ELF-1 (cell line): ENCODE measurements at regions not wholly inside any gene's neighbourhood (a gene's known extent, or its start where the extent isn't known, plus 50 kb on each side); places are given as distances from the start of the nearest gene placed in this dataset.
A peak's percentile ranks its signal among the peaks of the same experiment; 100 is the strongest.

Experiments used
- DNase-seq: peaks from one replicate; pipeline ENCODE4 v3.0.0-alpha.2; 2016; ENCODE audit warnings: low read depth, low spot score

DNA sequence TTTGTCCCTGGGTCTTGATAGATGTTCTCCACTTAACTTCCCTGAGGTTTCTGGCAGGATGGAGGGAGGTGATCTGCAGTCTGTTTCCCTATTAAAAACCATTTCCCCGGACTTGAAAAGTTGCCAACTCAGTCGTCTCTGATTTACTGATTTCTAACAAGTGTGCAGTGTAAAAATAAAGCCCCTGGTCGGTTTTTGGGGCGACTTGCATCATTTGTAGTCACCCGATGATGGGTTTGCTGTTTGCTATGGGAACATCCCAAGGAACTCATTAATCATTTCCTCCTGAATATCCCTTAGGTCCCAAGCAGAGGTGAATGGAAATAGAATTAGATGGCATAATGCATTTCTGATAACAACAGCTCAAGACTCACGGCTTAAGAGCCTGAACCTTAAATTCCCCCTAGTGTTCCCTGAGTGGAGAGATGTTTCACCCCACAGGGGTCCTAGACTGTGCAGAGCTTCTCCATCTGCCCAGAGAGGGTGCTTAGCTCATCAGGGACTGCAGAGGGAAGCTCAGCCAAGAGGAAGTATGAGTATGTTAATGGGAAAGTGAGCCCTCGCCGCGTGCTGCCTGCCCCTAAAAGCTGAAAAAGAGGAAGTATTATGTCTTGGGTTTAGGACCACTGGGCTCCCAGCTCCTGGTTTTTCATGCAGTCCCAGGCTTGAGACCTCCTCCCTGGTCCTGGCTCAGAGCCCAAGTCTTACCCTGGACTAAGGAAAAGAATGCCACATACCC lies 115.1 kb upstream of the DAP start:
- DNase-seq, result no peak

DNA sequence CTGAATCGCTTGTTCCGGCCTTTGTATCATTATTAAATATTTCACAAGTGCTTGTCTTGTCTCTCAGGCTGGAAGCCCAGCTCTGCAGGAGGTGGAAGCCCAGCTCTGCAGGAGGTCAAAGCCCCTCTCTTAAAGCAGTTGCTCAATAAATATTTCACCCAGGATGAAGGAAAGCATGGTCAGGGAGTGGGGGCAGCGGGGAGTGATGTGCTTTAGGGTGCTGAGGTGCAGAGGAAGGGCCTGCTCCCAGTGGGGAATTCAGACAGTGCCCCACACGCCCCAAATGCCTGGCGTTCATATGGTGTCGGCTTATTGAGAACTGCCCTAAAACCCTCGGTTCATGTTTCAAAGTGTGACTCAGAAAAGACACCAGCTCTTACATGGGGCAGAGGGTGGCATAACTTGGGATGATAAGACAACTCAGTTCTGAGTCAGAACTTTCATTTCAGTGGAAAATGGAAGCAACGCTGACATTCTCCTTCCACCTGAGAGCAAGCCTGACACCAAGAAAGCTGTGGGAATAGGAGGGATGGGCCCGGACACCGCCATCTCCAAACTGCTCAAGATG lies 114.3 kb upstream of the DAP start:
- DNase-seq, result no peak

DNA sequence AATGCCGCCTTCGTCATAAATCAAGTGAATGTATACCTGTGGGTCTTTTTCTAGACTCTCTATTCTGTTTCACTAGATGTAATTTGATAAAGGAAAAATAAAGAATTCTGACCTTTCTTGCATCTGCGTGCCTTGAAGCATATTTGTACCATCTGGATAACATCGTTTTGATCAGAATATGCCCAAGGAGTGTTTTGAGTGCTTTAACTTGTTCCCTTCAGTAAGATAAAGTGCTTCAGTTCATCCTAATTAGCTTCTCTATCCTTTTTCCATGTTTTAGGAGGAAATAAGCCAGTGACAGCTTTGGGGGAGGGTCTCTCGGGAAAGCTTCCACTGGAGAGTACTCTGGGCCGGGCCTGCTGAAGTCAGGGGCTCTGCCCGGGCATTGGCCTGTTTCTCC lies 113.5 kb upstream of the DAP start:
- no peak for DNase-seq

DNA sequence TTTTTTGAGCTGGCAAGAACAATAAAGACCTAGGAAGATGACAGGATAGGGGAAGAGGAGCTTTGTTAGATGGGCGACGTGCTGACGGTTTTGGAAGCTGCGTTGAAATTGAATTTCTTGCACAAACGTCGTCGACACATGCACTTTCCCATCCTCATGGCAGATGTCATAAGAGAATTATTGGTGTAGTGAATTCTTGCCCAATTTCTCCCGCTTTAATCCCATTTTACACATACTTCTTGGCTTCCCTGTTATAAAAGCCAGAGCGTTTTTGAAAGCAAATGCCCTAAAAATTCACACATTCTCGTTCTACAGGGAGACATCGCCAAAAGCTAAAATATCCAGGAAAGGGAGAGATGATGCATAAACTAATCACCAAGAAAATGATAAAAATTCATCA lies 109.8 kb upstream of the DAP start:
- no peak for DNase-seq

DNA sequence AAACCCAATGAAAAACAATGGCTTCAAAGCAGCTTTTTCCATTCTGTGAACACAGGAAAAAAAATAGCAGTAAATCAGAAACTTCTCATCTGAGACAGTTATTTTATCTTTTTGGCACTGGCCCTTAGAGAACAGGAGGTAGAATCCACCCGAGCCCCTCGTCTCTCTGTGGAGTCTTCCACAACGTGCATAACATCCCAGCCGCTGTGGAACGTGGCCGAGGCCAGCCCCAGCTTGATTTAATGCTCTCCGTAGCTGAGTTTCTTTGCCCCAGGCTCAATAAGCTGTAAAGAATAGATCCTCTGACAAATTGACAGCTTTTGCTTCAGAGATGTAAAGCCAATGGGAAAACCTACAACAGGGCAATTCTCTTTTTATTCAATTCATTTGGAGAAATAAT lies 107.9 kb upstream of the DAP start:
- no peak for DNase-seq

DNA sequence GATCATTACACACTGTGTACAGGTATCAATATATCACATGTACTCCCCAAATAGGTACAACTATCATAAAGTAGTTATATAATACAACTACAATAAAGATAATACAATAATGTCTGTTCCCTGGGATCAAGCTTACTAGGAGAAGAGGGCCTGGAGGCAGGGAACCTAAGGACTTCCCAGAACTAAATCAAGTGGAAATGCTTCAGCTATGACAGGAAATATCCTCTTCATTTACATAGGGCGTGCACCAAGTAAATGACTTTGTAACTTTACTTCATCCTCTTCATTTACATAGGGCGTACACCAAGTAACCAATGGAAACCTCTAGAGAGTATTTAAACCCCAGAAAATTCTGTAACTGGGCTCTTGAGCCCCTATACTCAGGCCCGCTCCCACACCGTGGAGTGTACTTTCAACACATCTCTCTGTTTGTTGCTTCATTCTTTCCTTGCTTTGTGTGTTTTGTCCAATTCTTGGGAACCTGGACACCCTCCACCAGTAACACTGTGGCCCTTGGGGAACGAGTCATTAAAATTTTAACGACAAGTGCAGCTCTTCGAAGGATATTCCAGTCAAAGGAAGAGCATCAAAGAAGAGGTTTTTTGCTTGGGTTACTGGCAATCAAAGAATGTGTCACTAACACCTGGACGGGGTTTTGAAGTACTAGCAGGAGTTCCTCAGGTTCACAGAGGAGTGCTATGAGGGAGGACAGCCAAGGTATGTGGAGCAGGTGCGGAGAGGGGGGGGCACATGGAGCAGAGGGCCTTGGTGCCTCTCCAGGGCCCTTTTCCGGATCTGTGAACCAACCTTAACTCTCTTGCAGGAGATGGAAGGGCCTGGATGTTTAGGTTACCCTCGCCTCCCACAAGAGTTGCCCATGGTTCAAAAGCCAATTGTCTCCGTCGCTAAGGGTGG lies 106.6 kb upstream of the DAP start:
- no peak for DNase-seq

DNA sequence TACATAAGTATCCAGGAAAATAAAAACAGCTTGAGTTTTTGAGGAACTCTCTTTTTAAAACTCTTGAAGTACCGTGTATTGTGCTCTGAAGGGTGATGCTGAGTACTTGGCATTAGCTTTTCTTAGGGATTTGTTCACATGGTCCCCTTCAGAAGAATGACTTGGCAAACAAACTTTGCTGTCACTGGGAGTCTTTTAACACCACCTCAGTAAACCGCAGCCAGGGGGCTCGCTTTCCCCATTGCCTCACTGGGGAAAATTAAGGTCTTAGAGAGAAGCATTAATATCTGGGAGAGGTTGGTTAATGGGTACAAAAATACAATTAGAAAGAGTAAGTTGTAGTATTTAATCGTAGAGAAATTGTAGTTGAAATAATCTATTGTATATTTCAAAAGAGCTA lies 105.9 kb upstream of the DAP start:
- DNase-seq, result peak; percentile 27

DNA sequence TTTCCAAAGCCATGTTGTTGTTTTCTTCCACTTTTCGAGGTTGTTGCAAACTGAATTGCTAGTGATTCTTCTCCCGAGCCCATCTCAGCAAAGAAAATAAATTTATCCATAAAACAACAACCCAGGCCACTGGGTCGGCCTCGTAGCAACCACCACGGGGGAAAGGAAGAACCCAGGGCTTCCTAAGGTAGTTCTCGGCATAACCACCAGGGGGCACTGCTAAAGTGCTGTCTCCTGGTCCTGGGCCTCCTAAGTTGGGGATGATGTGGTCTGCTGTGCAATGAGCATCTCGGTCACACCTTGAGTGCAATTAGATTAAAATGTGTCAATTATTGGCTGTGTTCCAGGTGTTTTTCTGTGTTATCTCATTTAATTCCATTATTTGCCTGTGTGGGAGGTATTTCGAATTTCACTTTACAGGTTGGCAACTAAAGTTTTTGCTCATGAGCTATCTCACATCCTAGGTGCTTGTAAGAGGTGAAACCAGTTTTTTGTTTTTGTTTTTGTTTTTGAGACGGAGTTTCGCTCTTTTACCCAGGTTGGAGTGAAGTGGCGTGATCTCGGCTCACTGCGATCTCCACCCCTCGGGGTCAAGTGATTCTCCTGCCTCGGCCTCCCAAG lies 102.8 kb upstream of the DAP start:
- peak; percentile 81 for DNase-seq

DNA sequence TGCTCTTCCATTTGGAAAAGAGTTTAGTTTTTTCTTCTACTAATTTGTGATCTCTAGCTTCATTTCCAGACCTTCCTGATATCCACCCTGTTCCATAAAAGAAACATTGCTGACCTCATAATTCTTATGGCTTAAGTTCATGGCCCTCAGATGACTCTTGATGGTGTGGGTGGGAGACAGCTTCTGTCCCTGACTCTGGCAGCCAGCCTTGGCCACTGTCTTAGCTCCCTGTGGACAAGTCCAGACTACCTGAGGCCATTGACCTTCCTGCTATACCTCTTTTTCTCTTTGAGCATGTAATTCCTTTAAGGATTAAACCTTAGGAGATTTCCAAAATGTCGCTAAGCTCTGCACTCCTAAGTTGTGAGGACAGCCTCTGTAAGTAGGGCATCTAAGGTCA lies 101.1 kb upstream of the DAP start:
- no peak for DNase-seq

DNA sequence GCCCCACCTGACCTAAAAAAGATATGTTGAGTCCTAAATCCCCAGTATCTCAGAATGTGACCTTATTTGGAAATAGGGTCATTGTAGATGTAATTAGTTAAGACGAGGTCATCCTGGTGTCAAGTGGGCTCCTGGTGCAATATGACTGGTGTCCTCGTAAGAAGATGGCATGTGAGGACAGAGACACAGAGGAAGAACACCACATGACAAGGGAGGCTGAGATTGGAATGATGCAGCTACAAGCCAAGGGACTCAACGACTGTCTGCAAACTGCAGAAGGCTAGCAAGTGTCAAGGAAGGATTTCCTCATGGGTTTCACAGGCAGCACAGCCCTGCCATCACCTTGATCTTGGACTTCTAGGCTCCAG lies 100.4 kb upstream of the DAP start:
- DNase-seq, result no peak

DNA sequence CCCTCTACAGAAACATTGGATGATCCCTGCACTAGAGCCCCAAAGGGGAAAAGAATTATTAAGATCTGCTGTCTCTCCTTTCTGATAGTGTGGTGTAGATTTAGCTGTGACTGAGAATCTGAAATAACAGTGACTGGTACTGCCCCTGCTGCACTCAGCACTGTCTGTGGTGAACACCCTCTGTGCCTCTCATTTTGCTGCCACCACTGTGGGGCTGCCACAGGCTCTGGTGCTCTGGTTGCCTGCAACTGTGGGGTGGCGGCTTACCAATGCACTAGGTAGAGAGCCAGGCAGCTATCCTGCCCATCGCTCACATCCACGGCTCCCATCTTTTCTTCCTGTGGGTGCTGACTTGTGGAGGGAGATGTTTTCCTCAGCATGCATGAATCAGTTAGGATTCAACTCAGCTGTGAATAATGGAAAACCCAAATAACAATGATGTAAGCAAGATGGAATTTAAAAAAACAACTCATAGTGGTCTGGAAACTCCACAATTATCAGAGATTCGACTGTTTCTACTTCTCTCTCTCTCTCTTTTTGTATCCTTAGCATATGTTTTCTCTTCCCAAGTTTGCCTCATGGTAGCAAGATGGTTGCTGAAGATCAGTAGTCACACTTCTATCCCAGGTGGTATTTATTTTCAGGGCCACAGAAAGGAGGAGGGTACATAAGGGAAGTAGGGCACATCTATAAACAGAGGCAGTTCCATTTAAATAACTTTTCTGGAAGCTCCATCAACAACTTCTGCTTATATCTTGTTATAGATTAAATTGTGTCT lies 99.8 kb upstream of the DAP start:
- DNase-seq, result no peak

DNA sequence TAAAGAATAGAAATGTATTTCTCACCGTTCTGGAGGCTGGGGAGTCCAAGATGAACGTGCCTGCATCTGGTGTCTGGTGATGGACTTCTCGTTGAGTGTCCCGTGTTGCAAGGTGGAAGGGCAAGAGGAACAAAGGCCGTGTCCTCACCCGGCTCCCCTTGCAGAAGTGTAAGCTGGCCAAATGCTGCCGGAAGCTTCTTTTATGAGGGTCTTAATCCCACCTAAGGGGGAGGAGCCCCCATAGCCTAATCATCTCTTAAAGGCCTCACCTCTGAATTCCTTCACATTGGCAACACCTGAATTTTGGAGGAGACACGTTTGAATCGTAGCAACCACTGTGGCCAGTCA lies 99.1 kb upstream of the DAP start:
- DNase-seq, result no peak

DNA sequence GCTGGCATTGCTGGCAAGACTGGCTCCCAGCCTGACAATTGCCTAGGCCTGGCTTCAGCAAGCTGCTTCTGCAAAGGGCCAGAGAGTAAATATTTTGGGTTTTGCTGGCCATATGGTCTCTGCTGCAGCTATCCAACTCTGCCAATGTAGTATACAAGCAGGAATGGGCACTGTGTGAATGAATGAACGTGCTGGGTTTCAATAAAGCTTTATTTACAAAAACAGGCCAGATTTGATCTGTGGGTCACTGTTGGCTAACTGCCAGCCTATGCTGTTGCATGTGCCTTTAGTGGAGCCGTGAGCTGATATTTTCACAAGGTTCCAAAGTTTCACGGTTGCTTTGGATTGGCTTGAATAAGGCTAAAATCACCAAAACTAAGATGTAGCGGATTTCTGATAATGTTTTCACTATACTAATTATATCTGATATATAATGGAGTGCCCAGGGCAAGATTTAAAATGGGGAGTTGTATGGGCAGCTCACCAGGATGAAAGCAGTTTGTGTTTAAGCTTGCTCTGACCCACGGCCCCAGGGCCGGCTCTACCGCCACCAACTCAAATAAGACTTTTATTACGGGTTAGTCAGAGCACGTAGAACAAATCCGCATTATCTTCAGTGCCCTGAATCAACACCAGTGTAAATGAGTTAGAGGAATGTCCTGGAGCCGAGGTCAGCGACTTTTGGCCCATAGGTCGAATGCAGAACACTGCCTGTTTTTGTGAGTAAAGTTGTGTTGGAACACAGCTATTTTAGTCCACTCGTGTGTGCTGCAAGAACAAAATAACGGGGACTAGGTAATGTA lies 98.6 kb upstream of the DAP start:
- DNase-seq, result peak; percentile 37

DNA sequence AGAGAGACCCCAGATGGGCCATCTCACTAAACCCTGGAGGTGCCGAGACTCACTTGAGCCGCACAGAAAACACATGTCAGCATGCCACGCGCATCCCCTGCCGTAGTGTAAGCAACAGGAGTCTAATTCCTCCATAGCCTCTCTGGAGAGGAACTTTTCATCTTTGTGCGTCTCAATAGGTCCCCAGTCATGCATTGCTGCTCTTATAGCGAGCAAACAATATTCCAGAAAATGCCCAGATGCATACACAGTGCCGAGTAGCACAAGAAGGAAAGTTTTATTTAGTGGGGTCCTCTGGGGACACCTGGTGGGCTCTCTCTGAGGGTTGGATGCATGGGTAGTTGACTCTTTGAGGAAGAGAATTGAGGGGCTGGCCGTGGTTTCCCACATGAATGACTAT lies 97.9 kb upstream of the DAP start:
- no peak for DNase-seq

DNA sequence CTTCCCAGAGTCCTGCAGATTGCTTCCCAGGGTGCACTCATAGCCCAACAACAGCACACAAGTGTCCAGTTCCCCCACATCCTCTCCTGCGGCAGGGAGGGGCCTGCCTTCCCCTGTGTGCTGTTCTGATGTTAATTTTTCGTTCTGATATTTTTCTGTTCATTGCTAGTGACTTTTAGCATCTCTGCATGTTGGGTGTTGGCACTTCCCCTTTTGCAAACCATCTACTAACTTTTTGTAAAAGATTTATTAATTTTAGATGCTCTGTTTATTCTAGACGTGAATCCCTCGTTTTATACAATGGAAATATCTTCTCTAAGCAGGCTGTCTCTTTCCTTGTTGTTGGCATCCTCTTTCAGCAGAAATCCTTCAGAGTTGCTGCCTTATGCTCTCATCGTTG lies 97.3 kb upstream of the DAP start:
- DNase-seq, result no peak

DNA sequence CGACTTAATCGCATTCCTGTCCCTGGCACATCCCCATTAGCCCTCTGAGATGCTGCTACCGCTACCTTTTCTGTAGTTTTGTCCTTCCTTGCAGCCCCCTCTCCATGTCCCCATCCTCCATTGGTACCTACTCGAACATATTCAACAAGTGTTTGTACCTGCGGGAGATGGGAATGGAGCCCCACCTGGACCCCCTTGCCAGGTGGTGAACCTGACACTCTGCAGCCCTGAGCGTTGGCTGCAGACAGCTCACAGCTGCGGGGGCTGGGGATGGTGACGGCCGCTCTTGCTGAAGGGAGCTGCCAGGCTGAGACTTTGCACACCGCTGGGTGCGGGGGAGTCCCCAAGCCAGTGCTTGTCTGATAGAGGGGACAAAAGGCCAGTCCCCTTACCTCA lies 96.3 kb upstream of the DAP start:
- no peak for DNase-seq

DNA sequence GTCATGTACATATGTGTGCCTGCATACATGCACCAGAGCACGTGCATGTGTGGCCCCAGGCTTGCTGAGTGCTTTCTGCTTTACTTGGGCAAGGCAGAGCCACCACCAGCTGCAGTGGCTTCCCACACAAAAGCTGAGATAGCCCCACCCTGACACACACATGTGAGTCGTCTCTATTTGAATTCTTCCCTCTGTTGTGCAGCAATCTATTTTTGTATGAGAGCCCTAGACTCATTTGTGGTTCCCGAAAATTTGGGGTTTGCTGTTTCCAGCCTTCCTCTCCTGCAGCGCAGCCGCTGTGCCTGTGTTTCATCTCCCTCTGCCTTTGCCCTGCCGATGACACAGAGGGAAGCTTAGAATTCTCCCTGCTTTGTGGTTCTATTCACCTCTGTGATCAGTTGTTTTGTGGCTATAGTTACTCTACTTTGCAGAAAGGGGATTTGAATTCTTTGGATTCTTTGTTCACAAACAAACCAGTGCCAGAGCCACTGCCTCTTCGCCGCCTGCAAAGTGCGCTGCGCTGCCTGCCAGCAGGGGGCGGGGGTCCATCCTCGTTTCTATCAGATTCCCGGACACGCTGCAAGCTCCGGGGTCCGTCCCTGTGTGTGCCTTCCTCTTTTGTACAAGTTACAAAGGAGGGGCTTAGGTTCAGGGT lies 95.8 kb upstream of the DAP start:
- peak; percentile 93 for DNase-seq

DNA sequence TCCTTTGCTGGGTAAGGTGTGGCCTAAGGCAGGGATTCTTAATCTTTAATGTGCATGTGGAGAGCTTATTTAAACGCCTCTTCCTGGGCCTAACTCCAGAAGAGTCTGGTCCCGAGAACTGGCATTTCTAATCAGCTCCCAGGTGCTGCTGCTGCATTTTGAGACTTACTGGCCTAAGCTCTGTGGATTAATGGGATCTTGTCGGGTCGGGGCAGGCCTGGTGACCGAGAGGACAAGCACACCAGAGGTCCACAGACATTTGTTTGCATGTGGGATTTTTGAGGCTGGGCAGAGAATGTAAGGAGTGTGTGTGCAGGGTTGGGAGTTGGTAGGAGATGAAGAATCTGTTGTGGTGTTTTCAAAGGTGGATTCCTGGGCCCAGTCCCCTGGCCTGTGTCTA lies 95.0 kb upstream of the DAP start:
- peak; percentile 31 for DNase-seq

DNA sequence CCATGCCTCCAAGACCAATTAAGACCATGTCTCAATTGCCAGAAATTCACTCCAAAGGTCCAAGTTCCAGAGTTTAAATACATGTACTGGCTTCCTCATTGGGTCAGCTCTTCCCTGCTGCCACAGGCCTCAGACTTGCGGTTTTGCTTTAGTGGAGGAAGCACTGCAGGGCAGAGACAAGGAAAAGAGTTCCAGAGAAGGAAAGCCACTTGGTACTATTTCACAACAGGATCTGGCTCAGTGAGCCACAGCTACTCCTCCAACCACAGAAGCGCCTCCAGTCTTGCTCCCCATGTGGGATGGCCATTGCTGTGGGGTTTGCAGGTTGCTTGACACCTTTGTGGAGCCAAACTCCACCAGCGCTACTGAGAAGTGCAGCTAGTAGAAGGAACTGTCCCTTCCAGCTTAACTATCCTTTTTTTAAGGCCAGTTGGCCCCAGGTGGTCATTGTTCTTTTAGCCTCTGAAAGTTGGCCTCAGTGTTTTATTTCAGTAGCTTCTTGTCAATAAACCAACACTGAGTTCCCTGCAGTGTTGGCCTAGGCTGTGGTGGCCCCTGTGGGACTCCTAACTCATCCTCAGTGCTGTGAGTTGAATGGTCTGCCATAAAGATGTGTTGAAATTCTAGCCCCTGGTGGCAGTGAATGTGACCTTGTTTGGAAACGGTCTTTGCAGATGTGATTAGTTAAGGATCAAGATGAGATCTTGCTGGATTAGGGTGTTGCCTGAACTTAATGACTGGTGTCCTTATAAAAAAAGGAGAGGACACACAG lies 93.7 kb upstream of the DAP start:
- DNase-seq, result no peak

DNA sequence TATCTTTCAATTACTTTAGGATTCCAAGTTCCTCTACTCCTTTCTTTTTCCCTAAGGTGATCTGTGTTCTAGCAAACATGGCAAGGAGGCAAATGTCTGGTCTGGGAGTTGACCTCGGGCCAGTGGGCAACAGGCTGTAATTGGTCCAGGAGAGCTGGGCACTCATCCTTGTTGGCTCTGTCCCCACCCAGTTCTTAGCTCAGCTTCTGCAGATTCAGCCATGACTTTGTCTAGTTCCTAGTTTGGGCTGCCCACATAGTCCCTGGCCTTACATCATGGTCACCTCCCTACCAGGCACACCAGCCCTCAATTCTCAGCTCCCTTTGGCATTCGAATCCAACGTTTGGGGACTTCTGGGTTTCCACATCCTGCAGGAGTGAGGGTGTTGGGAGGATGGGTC lies 92.1 kb upstream of the DAP start:
- DNase-seq, result no peak
